NCI-H774 (cell line): ENCODE measurements at regions not wholly inside any gene's neighbourhood (a gene's known extent, or its start where the extent isn't known, plus 50 kb on each side); places are given as distances from the start of the nearest gene placed in this dataset.
"Not testable (repeated sequence)": the region's sequence is repeated elsewhere in the genome, so short reads cannot be mapped to it uniquely, and the experiment has no call there.

Source experiments
- DNase-seq: peaks from one replicate; lab custom pipeline; 2025; lab: John Stamatoyannopoulos, UW

- DNase-seq = no peak
Observed at GRCh38 chr10:20615395-20615794, 281.7 kb downstream of the NEBL start.

DNA sequence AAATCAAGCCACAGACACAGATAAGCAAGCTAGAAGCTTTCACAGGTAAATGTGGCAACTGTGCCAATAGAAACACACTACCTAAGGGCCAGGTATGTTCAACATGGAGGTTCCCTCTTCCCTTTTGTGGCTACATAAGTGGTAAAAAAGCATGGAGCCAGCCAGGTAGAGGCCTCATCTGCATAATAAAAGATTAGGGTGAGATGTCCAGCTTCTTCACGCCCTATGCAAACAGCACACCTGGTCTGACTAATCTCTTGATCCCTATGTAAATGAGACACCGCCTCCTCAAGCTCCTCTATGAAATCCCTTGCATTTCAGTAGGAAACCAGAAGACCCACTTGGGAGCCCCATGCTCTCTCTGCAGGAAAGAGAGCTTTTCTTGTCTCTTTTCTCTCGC, 282.2 kb downstream of the NEBL start:
- DNase-seq = no peak

GRCh38 chr10:20608503-20608902, 288.6 kb downstream of the NEBL start:
- DNase-seq = no peak

DNA sequence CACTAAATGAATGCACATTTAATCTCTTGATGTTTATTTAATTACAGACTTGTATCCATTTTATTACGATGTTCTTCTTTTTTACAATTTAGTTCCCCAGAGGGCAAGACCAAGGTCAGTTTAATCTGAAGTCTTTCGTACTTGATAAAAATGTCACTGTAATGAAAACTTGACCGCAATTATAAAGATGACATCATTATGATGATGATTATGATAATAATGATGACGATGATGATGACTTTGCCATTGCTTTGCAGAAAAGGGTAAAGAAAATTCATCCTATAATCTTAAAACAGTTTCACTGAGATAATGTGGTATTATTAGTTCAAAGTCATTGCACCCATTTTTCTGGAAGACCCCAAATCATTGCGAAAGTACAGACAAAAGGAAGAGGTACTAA, 290.1 kb downstream of the NEBL start:
- no peak for DNase-seq

DNA sequence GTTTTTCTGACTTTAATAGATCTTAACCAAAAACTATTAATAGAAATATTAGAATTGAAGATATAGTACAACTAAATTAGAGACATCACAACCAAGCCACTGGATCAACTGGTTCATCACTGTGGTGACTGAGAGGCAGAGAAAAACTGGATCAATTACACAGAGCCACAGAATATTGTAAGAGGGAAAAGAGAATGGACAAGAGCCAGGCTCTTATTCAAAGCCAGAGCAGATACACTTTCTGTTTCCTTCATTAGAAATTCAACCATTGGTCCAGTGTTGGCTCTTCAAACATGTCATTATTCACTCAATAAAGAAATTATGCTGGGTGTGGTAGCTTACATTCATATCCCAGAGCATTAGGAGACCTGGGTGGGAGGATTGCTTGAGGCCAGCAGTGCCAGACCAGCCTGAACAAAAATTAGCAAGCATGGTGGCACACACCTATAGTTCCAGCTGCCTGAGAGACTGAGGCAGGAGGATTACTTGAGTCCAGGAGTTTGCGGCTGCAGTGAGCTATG, 295.1 kb downstream of the NEBL start:
- no peak for DNase-seq

GRCh38 chr10:20598590-20598989, 298.5 kb downstream of the NEBL start:
- no peak for DNase-seq

GRCh38 chr10:20596911-20597310, 300.2 kb downstream of the NEBL start:
- no peak for DNase-seq

- DNase-seq = no peak
Observed at GRCh38 chr10:20596065-20596755, 300.9 kb downstream of the NEBL start.

DNA sequence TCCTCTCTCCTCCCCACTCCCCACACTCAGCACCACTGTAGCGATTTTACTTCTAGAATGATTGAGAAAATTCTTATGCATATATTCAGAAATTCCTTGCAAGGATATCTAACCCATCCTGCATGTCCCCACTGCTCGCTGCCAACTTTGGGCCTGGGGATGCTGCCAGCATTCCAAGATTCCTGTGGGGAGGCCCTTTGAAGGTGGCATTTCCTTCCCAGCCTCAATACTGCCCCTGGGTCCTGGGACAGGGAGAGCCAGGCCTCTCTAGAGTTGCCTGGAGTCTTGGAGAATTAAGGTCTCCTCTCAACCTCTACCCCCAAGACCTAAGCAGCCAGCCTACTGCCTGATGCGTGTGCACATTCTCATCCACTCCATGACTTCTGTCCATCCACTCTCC, 303.5 kb downstream of the NEBL start:
- DNase-seq = no peak

DNA sequence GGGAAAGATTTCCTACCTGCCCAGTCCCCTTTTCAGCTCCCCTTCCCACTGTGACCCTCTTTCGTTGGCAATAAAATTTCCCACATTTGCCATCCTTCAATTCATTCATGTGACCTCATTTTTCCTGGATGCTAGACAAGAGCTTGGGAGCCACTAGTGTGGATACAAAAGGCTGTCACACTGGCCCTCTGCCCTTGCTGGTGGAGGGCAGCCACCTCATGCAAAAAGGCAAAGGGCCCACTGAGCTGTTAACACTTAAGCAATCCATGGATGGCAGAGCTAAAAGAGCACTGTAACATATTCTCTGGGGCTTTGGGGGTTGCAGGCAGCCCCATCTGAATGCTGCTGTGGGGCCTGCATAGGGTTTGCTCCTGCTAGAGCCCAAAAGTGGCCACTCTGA, 315.1 kb downstream of the NEBL start:
- DNase-seq = no peak

- DNase-seq = no peak
Observed at GRCh38 chr10:20573924-20574323, 323.2 kb downstream of the NEBL start.

- DNase-seq = not testable (repeated sequence)
Observed at GRCh38 chr10:20555990-20556389, 341.1 kb downstream of the NEBL start.

DNA sequence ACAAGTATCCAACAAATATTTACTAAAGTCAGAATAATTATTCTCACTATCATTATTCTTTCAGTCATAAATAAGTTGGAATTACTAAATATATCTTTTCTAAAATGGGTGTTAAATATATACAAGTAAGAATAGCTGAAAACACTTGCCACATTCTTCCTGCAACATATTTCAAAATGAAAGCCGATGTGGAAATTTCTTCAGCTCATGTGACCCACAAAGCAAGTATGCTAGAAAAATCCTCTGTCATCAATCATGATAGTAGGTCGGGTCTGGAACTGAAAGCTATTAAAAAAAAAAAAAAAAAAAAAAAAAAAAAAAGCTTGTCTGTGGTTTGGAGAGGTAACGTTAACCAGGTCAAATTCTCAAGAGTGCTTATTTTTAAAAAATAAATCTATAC, 344.7 kb downstream of the NEBL start:
- no peak for DNase-seq

- no peak for DNase-seq
Observed at GRCh38 chr10:20551761-20552160, 345.4 kb downstream of the NEBL start.

- no peak for DNase-seq
Observed at GRCh38 chr10:20535897-20536881, 360.9 kb downstream of the NEBL start.

DNA sequence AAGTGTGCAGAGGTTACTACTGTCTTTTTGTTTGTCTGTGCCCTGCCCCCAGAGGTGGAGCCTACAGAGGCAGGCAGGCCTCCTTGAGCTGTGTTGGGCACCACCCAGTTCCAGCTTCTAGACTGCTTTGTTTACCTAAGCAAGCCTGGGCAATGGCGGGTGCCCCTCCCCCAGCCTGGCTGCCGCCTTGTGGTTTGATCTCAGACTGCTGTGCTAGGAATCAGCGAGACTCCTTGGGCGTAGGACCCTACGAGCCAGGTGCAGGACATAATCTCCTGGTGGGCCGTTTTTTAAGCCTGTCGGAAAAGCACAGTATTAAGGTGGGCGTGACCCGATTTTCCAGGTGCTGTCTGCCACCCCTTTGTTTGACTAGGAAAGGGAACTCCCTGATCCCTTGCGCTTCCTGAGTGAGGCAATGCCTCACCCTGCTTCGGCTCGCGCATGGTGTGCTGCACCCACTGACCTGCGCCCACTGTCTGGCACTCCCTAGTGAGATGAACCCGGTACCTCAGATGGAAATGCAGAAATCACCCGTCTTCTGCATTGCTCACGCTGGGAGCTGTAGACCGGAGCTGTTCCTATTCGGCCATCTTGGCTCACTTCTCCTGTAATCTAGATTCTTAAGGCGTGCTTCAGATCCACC, 365.7 kb downstream of the NEBL start:
- DNase-seq = not testable (repeated sequence)

GRCh38 chr10:20521186-20521585, 375.9 kb downstream of the NEBL start:
- DNase-seq = no peak

GRCh38 chr10:20515654-20516053, 381.5 kb downstream of the NEBL start:
- DNase-seq = no peak

GRCh38 chr10:20512631-20513030, 384.5 kb downstream of the NEBL start:
- DNase-seq = no peak

DNA sequence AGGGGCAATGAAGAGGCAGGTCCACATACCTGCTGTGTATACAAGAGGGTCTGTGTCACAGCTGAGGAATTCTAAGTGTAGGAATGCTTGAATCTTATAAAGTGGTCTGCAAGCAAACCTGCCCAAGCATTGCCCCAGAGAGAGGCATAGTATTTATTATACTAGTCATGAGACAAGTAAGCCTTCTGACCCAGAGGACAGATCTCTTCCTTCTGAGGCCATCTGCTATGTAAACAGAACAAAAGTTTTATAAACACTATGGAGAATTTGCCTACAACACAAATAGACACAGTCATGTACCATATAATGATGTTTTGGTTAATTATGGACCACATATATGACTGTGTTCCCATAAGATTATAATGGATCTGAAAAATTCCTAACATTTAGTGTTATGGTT, 388.2 kb downstream of the NEBL start:
- no peak for DNase-seq

DNA sequence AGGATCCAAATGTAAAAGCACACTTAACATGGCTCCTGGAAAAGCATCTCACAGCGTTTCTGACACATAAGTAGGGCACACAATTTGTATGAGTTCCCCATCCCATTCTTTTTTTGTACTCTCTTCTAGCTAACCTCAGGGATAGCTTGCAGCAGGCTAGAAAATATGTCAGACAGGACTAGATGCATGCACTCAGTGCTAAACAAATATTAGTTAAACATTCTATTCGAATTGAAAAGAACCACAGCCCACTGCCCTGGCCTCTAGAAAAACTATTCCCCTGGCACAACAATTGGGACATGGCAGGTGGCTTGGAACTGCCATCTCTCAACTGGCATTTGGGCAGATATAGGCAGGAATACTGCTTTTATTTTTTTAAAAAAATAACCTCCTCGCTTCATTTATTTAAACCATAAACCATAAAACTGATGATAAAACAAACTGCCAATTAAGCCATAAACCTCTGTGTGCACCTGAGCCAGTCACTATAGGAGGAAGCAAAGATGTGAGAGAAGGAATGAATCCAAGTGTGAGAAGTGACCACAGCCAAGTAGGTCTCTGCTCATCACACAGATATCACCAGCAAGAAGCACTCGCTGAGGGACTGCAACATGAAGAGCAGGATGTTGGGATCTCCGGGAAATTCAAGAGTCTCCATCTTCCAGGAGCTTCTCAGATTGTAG, 394.1 kb downstream of the NEBL start:
- DNase-seq = peak; percentile 3

DNA sequence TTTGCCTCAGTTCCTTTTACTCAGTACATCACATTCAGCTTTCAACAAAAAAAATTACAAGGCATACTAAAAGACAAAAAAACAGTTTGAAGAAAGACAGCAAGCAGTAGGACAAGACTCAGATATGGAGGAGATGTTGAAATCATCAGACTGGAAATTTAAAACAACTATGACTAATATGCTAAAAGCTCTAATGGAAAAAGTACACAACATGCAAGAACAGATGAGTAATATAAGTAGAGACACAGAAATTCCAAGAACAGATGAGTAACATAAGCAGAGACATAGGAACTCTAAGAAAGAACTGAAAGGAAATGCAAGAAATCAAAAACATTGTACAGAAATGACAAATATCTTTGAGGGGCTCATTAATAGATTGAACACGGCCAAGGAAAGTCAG, 402.6 kb downstream of the NEBL start:
- no peak for DNase-seq
